ENCODE measurements at regions not wholly inside any gene's neighbourhood (a gene's known extent, or its start where the extent isn't known, plus 50 kb on each side); places are given as distances from the start of the nearest gene placed in this dataset.

DNA sequence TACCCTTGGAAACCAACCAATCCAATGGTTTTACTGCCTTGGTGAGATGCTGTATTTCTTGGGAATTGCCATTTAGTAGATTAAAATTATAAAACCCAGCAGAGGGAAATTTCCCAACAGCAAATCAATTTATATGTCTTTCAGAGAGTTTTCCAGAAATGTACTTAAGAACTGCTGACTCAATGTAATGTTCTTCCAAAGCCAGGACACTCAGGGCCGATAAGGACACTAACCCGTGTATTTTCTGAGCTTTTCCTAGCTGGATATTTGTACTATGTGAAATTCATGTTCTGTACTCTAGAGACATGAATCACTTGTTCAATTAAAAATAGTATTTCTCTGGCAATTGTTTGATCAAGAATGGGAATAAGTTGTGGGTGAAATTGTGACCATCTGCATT is 121.4 kb downstream of the KCNJ2 start:
- TF ChIP-seq, protein P1, sequence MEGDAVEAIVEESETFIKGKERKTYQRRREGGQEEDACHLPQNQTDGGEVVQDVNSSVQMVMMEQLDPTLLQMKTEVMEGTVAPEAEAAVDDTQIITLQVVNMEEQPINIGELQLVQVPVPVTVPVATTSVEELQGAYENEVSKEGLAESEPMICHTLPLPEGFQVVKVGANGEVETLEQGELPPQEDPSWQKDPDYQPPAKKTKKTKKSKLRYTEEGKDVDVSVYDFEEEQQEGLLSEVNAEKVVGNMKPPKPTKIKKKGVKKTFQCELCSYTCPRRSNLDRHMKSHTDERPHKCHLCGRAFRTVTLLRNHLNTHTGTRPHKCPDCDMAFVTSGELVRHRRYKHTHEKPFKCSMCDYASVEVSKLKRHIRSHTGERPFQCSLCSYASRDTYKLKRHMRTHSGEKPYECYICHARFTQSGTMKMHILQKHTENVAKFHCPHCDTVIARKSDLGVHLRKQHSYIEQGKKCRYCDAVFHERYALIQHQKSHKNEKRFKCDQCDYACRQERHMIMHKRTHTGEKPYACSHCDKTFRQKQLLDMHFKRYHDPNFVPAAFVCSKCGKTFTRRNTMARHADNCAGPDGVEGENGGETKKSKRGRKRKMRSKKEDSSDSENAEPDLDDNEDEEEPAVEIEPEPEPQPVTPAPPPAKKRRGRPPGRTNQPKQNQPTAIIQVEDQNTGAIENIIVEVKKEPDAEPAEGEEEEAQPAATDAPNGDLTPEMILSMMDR (IDR thresholded peaks at IDR 0.05), result no peak
- no peak for TF ChIP-seq POLR2A (IDR thresholded peaks at IDR 0.05)

All from vagina (tissue), 2 donors.